GM10266 (cell line): ENCODE measurements at regions not wholly inside any gene's neighbourhood (a gene's known extent, or its start where the extent isn't known, plus 50 kb on each side); places are given as distances from the start of the nearest gene placed in this dataset.

Experiments used
- DNase-seq: peaks from one replicate; pipeline ENCODE4 v3.0.0; 2012; ENCODE audit errors: extremely low spot score
- CTCF ChIP-seq: IDR thresholded peaks from 2 replicates; pipeline ENCODE4 v1.5.1; 2012; ENCODE audit warnings: mild to moderate bottlenecking, low read depth; ENCODE audit not compliant: control insufficient read depth, insufficient read depth; ENCODE audit errors: missing control alignments

GRCh38 chr4:4791299-4792111 is 68.0 kb upstream of the MSX1 start:
- DNase-seq = no peak
- TF ChIP-seq CTCF = no peak

- DNase-seq = no peak
- TF ChIP-seq CTCF = no peak
These were observed 70.0 kb upstream of the MSX1 start for GRCh38 chr4:4789462-4789861.

GRCh38 chr4:4788573-4788972 is 70.9 kb upstream of the MSX1 start:
- DNase-seq = no peak
- no peak for TF ChIP-seq CTCF

- no peak for DNase-seq
- no peak for TF ChIP-seq CTCF
These were observed 72.0 kb upstream of the MSX1 start for GRCh38 chr4:4787421-4787820.

- TF ChIP-seq CTCF = no peak
- DNase-seq = no peak
These were observed 75.1 kb upstream of the MSX1 start for GRCh38 chr4:4784379-4784778.

- no peak for DNase-seq
- TF ChIP-seq CTCF = no peak
These were observed 75.6 kb upstream of the MSX1 start for GRCh38 chr4:4783847-4784246.

- DNase-seq = no peak
- no peak for TF ChIP-seq CTCF
These were observed 76.5 kb upstream of the MSX1 start for GRCh38 chr4:4782969-4783368.
